Adrenal gland (tissue), 9 donors: ENCODE measurements at regions not wholly inside any gene's neighbourhood (a gene's known extent, or its start where the extent isn't known, plus 50 kb on each side); places are given as distances from the start of the nearest gene placed in this dataset.
A peak's percentile ranks its signal among the peaks of the same experiment; 100 is the strongest.
"Not testable (repeated sequence)": the region's sequence is repeated elsewhere in the genome, so short reads cannot be mapped to it uniquely, and the experiment has no call there.

Experiments used
- DNase-seq, 7 donors: peaks; one replicate each; pipeline ENCODE4 v3.0.0-alpha.2; 2019 to 2020
- H3K27ac ChIP-seq, 5 donors: fragments of 200-600 bp; sonication (generic) in 4 of 5; 1 replicate in 3 of 5; 2 replicates in 2 of 5; pipeline versions ENCODE4 v1.5.1 to v1.8.0; 2016 to 2020; ENCODE audit warnings: mild to moderate bottlenecking in 1 of 5
- H3K27me3 ChIP-seq: fragments of 200-600 bp; 2 replicates; pipeline ENCODE4 v1.8.0; 2021
- H3K36me3 ChIP-seq, 2 donors: fragments of 200-600 bp; replicated peaks in 1 of 2; 1 replicate in 1 of 2; 2 replicates in 1 of 2; pipeline versions ENCODE4 v1.5.1 to v1.8.0; 2018 to 2022
- H3K4me1 ChIP-seq, 2 donors: fragments of 200-600 bp; replicated peaks in 1 of 2; 1 replicate in 1 of 2; 2 replicates in 1 of 2; pipeline versions ENCODE4 v1.5.1 to v1.8.0; 2018 to 2021
- H3K4me3 ChIP-seq, 4 donors: fragments of 200-600 bp; sonication (generic) in 3 of 4; one replicate each; pipeline ENCODE4 v1.5.1; 2016 to 2018
- H3K9me3 ChIP-seq, 3 donors: fragments of 200-600 bp; sonication (generic) in 1 of 3; replicated peaks in 1 of 3; 1 replicate in 2 of 3; 2 replicates in 1 of 3; pipeline versions ENCODE4 v1.5.1 to v1.8.0; 2016 to 2021
- POLR2A ChIP-seq, 2 donors: fragments of 450-650 bp; IDR thresholded peaks; one replicate each; pipeline ENCODE4 v1.6.1; 2017; ENCODE audit warnings: antibody characterized with exemption in 2 of 2, mild to moderate bottlenecking in 2 of 2, moderate library complexity in 1 of 2
- WGBS, 4 donors: extraction: QIAGEN DNeasy Blood & Tissue Kit in 2 of 4; methylation state at CpG; one replicate each; pipeline versions ENCODE4 v1.1.5 to v1.1.7; 2013 to 2017; 5-methylcytosine and 5-hydroxymethylcytosine counted together
- intact Hi-C, 2 donors: fragments of 100-400 bp; cut with DNase I; formaldehyde crosslinking; loops; one replicate each; pipeline versions ENCODE4 v1.14.1 to v1.15.0; 2022 to 2023
- TF ChIP-seq, protein P1 (sequence below), 6 experiments: fragments of 450-650 bp in 4 of 6; fragments of 200-600 bp in 2 of 6; sonication (generic) in 1 of 6; IDR thresholded peaks; 1 replicate in 5 of 6; 2 replicates in 1 of 6; pipeline versions ENCODE4 v1.5.1 to v1.8.0; 2016 to 2021; ENCODE audit warnings: antibody characterized with exemption in 6 of 6, mild to moderate bottlenecking in 2 of 6, moderate library complexity in 1 of 6
- donor health status: healthy with polysubstance abuse.
- donor health status: Bipolar disorder and iron deficiency.
- donor health status: DM: yes; HTN: yes; CAD: no.
- donor health status: DM: no; HTN: no; CAD: no.
- donor health status: DM: no; HTN: no; CAD: no.

GRCh38 chr6:159395609-159396008 is 226.4 kb downstream of the FNDC1 start:
- no peak for DNase-seq
- Histone ChIP-seq H3K9me3 (no peaks in the 10 kb centered on the region), H3K4me1 (no peaks in the 10 kb centered on the region), H3K4me3 (no peak overlapping the region), H3K36me3 (no peaks in the 10 kb centered on the region), H3K27ac (no peak overlapping the region), H3K27me3 (peaks cover 6% of the 10 kb centered on the region)
- 65 to 93% (median 84%) methylated on average over 4 to 6 of the region's 6 CpGs for WGBS, 4 donors
- intact Hi-C loops: no loop called here
- no peak for TF ChIP-seq POLR2A (IDR thresholded peaks at IDR 0.05)
- TF ChIP-seq, protein P1, sequence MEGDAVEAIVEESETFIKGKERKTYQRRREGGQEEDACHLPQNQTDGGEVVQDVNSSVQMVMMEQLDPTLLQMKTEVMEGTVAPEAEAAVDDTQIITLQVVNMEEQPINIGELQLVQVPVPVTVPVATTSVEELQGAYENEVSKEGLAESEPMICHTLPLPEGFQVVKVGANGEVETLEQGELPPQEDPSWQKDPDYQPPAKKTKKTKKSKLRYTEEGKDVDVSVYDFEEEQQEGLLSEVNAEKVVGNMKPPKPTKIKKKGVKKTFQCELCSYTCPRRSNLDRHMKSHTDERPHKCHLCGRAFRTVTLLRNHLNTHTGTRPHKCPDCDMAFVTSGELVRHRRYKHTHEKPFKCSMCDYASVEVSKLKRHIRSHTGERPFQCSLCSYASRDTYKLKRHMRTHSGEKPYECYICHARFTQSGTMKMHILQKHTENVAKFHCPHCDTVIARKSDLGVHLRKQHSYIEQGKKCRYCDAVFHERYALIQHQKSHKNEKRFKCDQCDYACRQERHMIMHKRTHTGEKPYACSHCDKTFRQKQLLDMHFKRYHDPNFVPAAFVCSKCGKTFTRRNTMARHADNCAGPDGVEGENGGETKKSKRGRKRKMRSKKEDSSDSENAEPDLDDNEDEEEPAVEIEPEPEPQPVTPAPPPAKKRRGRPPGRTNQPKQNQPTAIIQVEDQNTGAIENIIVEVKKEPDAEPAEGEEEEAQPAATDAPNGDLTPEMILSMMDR (IDR thresholded peaks at IDR 0.05): no peak

DNA sequence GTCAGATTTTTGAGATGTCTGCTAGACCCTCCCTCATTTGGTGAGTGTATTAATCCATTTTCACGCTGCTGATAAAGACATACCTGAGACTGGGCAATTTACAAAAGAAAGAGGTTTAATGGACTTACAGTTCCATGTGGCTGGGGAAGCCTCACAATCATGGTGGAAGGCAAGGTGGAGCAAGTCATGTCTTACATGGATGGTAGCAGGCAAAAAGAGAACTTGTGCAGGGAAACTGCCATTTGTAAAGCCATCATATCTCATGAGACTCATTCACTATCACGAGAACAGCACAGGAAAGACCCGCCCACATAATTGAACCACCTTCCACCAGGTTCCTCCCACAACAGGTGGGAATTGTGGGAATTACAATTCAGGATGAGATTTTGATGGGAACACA is 223.5 kb downstream of the FNDC1 start:
- H3K4me1 ChIP-seq, H3K27ac ChIP-seq, H3K4me3 ChIP-seq, DNase-seq, intact Hi-C loops, H3K27me3 ChIP-seq, H3K36me3 ChIP-seq, H3K9me3 ChIP-seq: not testable (repeated sequence)
- WGBS, 4 donors: 83 to 89% (median 85%) methylated on average over 3 of the region's 3 CpGs

DNA sequence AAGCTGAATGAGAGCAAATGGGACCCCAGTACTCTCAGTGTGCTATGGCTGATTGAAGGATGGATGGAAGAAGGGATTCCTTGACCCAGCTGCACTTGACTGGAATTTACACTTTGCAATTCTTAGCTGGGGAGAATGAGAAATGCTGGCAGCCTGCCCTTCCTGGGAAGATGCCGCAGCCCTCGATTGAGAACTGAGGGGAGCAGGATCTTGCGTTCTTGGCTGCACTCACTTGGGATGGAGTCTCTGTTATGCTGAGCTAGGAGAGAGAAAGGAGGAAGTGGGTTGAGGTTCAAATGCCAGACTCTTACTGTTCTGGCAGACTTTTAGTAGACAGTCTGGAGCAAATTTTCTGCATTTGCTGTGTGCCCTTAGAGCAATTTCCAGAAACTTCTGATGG is 221.2 kb downstream of the FNDC1 start:
- 45 to 67% (median 62%) methylated on average over 3 of the region's 3 CpGs for WGBS, 4 donors
- no peak overlapping the region for H3K4me3 ChIP-seq

GRCh38 chr6:159389695-159390094 is 220.5 kb downstream of the FNDC1 start:
- H3K4me1 ChIP-seq: no peaks in the 10 kb centered on the region
- no peaks in the 10 kb centered on the region for H3K36me3 ChIP-seq
- H3K27ac ChIP-seq: no peak overlapping the region
- 38 to 57% (median 43%) methylated on average over 3 of the region's 3 CpGs for WGBS, 4 donors
- no peaks in the 10 kb centered on the region for H3K9me3 ChIP-seq
- H3K4me3 ChIP-seq: no peak overlapping the region
- TF ChIP-seq, protein P1 (IDR thresholded peaks at IDR 0.05): no peak
- H3K27me3 ChIP-seq: no peaks in the 10 kb centered on the region
- intact Hi-C loops: no loop called here
- no peak for DNase-seq

More for the DNA sequence above, 221.2 kb downstream of the FNDC1 start:
- peaks cover 3% of the 10 kb centered on the region for H3K27me3 ChIP-seq
- no peaks in the 10 kb centered on the region for H3K36me3 ChIP-seq
- no peaks in the 10 kb centered on the region for H3K9me3 ChIP-seq
- DNase-seq: peak in 2 of 7 donors; percentile 5 to 12
- TF ChIP-seq POLR2A (IDR thresholded peaks at IDR 0.05): no peak
- TF ChIP-seq, protein P1 (IDR thresholded peaks at IDR 0.05): no peak
- intact Hi-C loops: no loop called here
- H3K4me1 ChIP-seq: no peaks in the 10 kb centered on the region
- H3K27ac ChIP-seq: no peak overlapping the region

DNA sequence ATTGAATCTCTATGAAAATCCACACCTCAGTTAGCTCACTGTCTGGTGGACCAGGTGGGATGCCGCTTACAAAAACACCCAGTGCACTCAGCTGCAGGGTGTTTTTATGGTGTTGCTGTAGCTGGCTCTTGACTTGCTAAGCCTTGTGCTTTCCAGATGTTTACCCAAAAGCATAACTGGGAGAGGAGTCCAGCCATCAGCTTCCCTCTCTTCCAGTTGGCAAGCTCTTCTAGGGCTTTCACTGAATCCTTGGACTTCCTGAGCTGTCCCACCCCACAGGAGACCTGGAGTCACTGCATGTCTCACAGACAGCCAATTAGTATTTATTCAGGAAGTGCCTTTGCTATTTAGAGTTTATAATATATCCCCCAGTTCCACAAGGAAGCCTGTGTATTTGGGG is 210.9 kb downstream of the FNDC1 start:
- H3K36me3 ChIP-seq: no peaks in the 10 kb centered on the region
- H3K4me1 ChIP-seq: no peaks in the 10 kb centered on the region
- H3K27me3 ChIP-seq: no peaks in the 10 kb centered on the region
- no peaks in the 10 kb centered on the region for H3K9me3 ChIP-seq
- no peak overlapping the region for H3K27ac ChIP-seq
- WGBS, 4 donors: 88 to 100% (median 92%) methylated on average over 1 of the region's 1 CpG
- no peak overlapping the region for H3K4me3 ChIP-seq
- intact Hi-C loops: no loop called here
- TF ChIP-seq POLR2A (IDR thresholded peaks at IDR 0.05): no peak
- TF ChIP-seq, protein P1 (IDR thresholded peaks at IDR 0.05): no peak
- no peak for DNase-seq
